ENCODE measurements at regions not wholly inside any gene's neighbourhood (a gene's known extent, or its start where the extent isn't known, plus 50 kb on each side); places are given as distances from the start of the nearest gene placed in this dataset.

- no peak for FAIRE-seq
- no peaks in the 10 kb centered on the region for H3K9me3 ChIP-seq (replicated peaks; ENCODE audit: control insufficient read depth, insufficient read depth, low read length)
- no peak overlapping the region for H2AFZ ChIP-seq (ENCODE audit: low read depth, low read length)
- no peak for TF ChIP-seq CTCF (IDR thresholded peaks at IDR 0.05; ENCODE audit: extremely low read depth in 1 of 2, insufficient read depth in 1 of 2, low read depth in 1 of 2, low read length in 2 of 2)
- TF ChIP-seq MAX (IDR thresholded peaks at IDR 0.05; ENCODE audit: insufficient read depth, insufficient read length), result no peak
- TF ChIP-seq MYC (IDR thresholded peaks at IDR 0.05; ENCODE audit: low read depth, low read length), result no peak
- no peak for TF ChIP-seq EZH2 (IDR thresholded peaks at IDR 0.05; ENCODE audit: borderline replicate concordance, low read depth, low read length, severe bottlenecking)
- no peak for TF ChIP-seq POLR2AphosphoS5 (IDR thresholded peaks at IDR 0.05; ENCODE audit: insufficient read depth, low read depth, low read length)
- no peak for TF ChIP-seq POLR2A (IDR thresholded peaks at IDR 0.05; ENCODE audit: low read depth, low read length)
- TF ChIP-seq FOS (IDR thresholded peaks at IDR 0.05; ENCODE audit: borderline replicate concordance, insufficient read depth, low read length), result no peak
- no peak for TF ChIP-seq JUN (IDR thresholded peaks at IDR 0.05; ENCODE audit: borderline replicate concordance, insufficient read depth, insufficient read length, low read depth)
- TF ChIP-seq GATA2 (IDR thresholded peaks at IDR 0.05; ENCODE audit: insufficient read depth, insufficient read length, low read depth, low read length), result no peak
- ChIA-PET CTCF (no interaction called here), POLR2A (no interaction called here)
- no peak overlapping the region for H3K4me3 ChIP-seq (replicated peaks in 1 of 3; ENCODE audit: insufficient read depth in 1 of 3, low read depth in 1 of 3, low read length in 3 of 3)
- no peaks in the 10 kb centered on the region for H3K4me1 ChIP-seq (ENCODE audit: control insufficient read depth, extremely low read depth, insufficient read depth, low read length)
- BruUV-seq (replicated peaks), result no TSS peak
- dilution Hi-C loops (cut with MboI; ENCODE audit: extremely low pct_ligation_motif_present, low sequenced_read_pairs) (no loop called here), intact Hi-C loops (cut with micrococcal nuclease) (no loop called here)
- peaks cover 32 to 36% of the 10 kb centered on the region in 2 experiments for H3K27me3 ChIP-seq (ENCODE audit: control insufficient read depth in 2 of 2, insufficient read depth in 2 of 2, low read length in 2 of 2)
- H3K79me2 ChIP-seq (ENCODE audit: control insufficient read depth, insufficient read depth, low read length), result no peaks in the 10 kb centered on the region
- no peaks in the 10 kb centered on the region for H3K9me1 ChIP-seq (replicated peaks; ENCODE audit: control insufficient read depth, extremely low read depth, insufficient read depth, low read length)
- H3K36me3 ChIP-seq (ENCODE audit: control insufficient read depth in 2 of 2, extremely low read depth in 1 of 2, insufficient read depth in 2 of 2, low read length in 2 of 2), result no peaks in the 10 kb centered on the region
- no peak overlapping the region for H3K27ac ChIP-seq (ENCODE audit: insufficient read depth, low read depth, low read length)
- H3K4me2 ChIP-seq (ENCODE audit: insufficient read depth, low read length), result no peak overlapping the region
- no peaks in the 10 kb centered on the region for H4K20me1 ChIP-seq (replicated peaks; ENCODE audit: control insufficient read depth, extremely low read depth, insufficient read depth, low read length)
- H3K9ac ChIP-seq (replicated peaks; ENCODE audit: extremely low read depth, insufficient read depth, low read length), result no peak overlapping the region
- DNase-seq (ENCODE audit: low read depth, low spot score), result no peak
Observed at GRCh38 chr11:13076961-13077360, 67.8 kb downstream of the RASSF10 start.

All from endothelial cell of umbilical vein (primary cell).